ENCODE measurements at regions not wholly inside any gene's neighbourhood (a gene's known extent, or its start where the extent isn't known, plus 50 kb on each side); places are given as distances from the start of the nearest gene placed in this dataset.
A peak's percentile ranks its signal among the peaks of the same experiment; 100 is the strongest.

DNA sequence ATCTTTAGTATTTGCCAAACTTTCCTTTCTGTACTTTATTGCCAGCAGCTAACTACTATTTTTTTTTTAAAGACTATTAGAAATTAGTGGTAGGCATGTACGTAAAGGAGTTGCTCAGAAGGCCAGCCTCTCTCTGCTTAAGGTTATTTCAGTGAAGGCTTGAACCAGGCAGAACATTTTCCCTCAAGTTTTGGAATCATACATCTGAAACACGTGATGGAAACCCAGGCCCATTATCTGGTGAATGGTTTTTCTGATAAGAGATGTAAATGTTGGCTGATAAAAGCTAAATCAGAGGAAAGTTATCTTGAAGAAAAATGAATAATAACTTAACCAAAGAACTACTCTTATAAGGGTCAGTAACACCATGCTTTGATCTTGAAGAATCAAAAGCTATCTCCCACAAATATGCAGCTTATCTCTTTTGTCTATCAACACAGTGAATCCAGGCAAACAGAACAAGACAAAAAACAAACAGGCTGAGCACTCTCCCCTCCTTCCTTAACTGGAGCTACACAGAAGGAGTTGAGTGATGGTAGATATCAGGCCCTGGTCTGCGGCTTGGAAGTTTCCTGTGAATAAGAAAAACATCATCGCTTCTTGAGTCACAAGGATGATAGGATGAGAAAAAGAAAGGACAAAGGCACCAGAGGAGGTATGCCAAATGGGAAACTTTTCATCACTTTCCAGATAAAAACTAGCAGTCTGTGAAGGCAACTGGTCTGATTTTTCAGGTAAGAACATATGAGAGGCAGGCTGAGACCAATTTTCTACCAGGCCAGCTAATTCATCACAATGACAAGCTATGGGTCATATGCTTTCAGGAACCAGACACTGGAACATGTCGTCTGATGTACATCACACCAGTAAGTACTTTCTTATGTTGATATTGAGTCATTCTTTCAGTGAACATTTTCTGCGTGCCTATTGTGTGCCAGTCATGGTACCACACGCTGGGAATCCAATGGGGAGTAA is 88.4 kb upstream of the STK17B start:
- H3K27me3 Mint-ChIP-seq (ENCODE audit: low read depth in 2 of 2): no peaks in the 10 kb centered on the region
- peak overlapping the region; percentile 10 for H3K4me3 Mint-ChIP-seq
- no peak overlapping the region for H3K27ac ChIP-seq (ENCODE audit: low read length)
- H3K9me3 Mint-ChIP-seq: no peaks in the 10 kb centered on the region
- H3K36me3 ChIP-seq (ENCODE audit: control insufficient read depth, insufficient read depth, low read length): no peaks in the 10 kb centered on the region
- peaks cover 11% of the 10 kb centered on the region for H3K4me1 ChIP-seq (ENCODE audit: control insufficient read depth, insufficient read depth, low read length)
- H3K36me3 Mint-ChIP-seq: no peaks in the 10 kb centered on the region
- H3K27ac Mint-ChIP-seq: peak overlapping the region; percentile 48 to 70
- peak in 1 of 2 donors; percentile 61 for DNase-seq
- intact Hi-C loops (cut with micrococcal nuclease): loop anchor here (5.0 kb wide), 2 partner anchors 47 to 92 kb away; no protein-coding TSS in a partner anchor
- H3K9me3 ChIP-seq (ENCODE audit: control insufficient read depth, insufficient read depth, low read length): no peaks in the 10 kb centered on the region
- ATAC-seq: peak in 1 of 3 donors; percentile 36
- H3K4me3 ChIP-seq (ENCODE audit: low read length): no peak overlapping the region
- WGBS (ENCODE audit: insufficient coverage): 61% methylated on average over 7 of the region's 7 CpGs
- peaks cover 32 to 40% of the 10 kb centered on the region in 2 donors for H3K4me1 Mint-ChIP-seq
- no peaks in the 10 kb centered on the region for H3K27me3 ChIP-seq (ENCODE audit: control insufficient read depth, insufficient read depth, low read length)
- TF ChIP-seq CTCF (IDR thresholded peaks at IDR 0.05): no peak

GRCh38 chr2:196260546-196260945 is 89.2 kb upstream of the STK17B start:
- H3K36me3 Mint-ChIP-seq: no peaks in the 10 kb centered on the region
- no peaks in the 10 kb centered on the region for H3K27me3 Mint-ChIP-seq (ENCODE audit: low read depth in 2 of 2)
- Histone ChIP-seq H3K36me3 (ENCODE audit: control insufficient read depth, insufficient read depth, low read length) (no peaks in the 10 kb centered on the region), H3K27me3 (ENCODE audit: control insufficient read depth, insufficient read depth, low read length) (no peaks in the 10 kb centered on the region), H3K4me3 (ENCODE audit: low read length) (no peak overlapping the region), H3K9me3 (ENCODE audit: control insufficient read depth, insufficient read depth, low read length) (no peaks in the 10 kb centered on the region), H3K4me1 (ENCODE audit: control insufficient read depth, insufficient read depth, low read length) (peaks cover 11% of the 10 kb centered on the region), H3K27ac (ENCODE audit: low read length) (no peak overlapping the region)
- peak overlapping the region; percentile 10 for H3K4me3 Mint-ChIP-seq
- no peaks in the 10 kb centered on the region for H3K9me3 Mint-ChIP-seq
- H3K27ac Mint-ChIP-seq: peak overlapping the region in 1 of 2 donors; percentile 70
- H3K4me1 Mint-ChIP-seq: peaks cover 32 to 40% of the 10 kb centered on the region in 2 donors
- no peak for TF ChIP-seq CTCF (IDR thresholded peaks at IDR 0.05)
- intact Hi-C loops (cut with micrococcal nuclease): loop anchor here (5.0 kb wide), 2 partner anchors 48 to 93 kb away; no protein-coding TSS in a partner anchor
- WGBS (ENCODE audit: insufficient coverage): 59% methylated on average over 4 of the region's 5 CpGs
- no peak for ATAC-seq
- DNase-seq: peak in 1 of 2 donors; percentile 45

GRCh38 chr2:196262606-196263005 is 91.2 kb upstream of the STK17B start:
- Histone ChIP-seq H3K27me3 (ENCODE audit: control insufficient read depth, insufficient read depth, low read length) (no peaks in the 10 kb centered on the region), H3K27ac (ENCODE audit: low read length) (peak overlapping the region; percentile 83), H3K9me3 (ENCODE audit: control insufficient read depth, insufficient read depth, low read length) (no peaks in the 10 kb centered on the region), H3K4me1 (ENCODE audit: control insufficient read depth, insufficient read depth, low read length) (peaks cover 11% of the 10 kb centered on the region), H3K36me3 (ENCODE audit: control insufficient read depth, insufficient read depth, low read length) (no peaks in the 10 kb centered on the region), H3K4me3 (ENCODE audit: low read length) (no peak overlapping the region)
- TF ChIP-seq CTCF (IDR thresholded peaks at IDR 0.05): no peak
- Mint-ChIP-seq H3K4me1 (peaks cover 34 to 36% of the 10 kb centered on the region in 2 donors), H3K36me3 (no peaks in the 10 kb centered on the region), H3K9me3 (no peaks in the 10 kb centered on the region), H3K4me3 (peak overlapping the region; percentile 83), H3K27ac (peak overlapping the region; percentile 90 to 92), H3K27me3 (ENCODE audit: low read depth in 2 of 2) (no peaks in the 10 kb centered on the region)
- 67% methylated on average over 9 of the region's 9 CpGs for WGBS (ENCODE audit: insufficient coverage)
- peak in 1 of 2 donors; percentile 30 for DNase-seq
- intact Hi-C loops (cut with micrococcal nuclease): loop anchor here (2.0 to 5.0 kb wide), 3 partner anchors 22 to 95 kb away; no protein-coding TSS in a partner anchor
- no peak for ATAC-seq
